HCT116 (cell line): ENCODE measurements at regions not wholly inside any gene's neighbourhood (a gene's known extent, or its start where the extent isn't known, plus 50 kb on each side); places are given as distances from the start of the nearest gene placed in this dataset.

Experiments used
- ATAC-seq: fragments of 200-7000 bp; cut with Tn5 transposase; 2 replicates; pipeline ENCODE4 v1.9.1; 2020; ENCODE audit warnings: mild to moderate bottlenecking, moderate library complexity
- BruUV-seq: library from RNA; stranded (reverse); fragments of 400-500 nt; replicated peaks from 2 replicates; lab custom pipeline; 2021; lab: Mats Ljungman, UMichigan
- CTCF ChIA-PET: fragments of 300-600 bp; sonication (Branson Sonifier 250); formaldehyde crosslinking; loops from one replicate; lab custom pipeline; 2021; ENCODE audit warnings: antibody characterized with exemption; lab: Charles Lee
- POLR2A ChIA-PET: fragments of 300-600, 350-600 bp; sonication (Branson Sonifier 250); formaldehyde crosslinking; loops from one replicate; lab custom pipeline; 2021; ENCODE audit warnings: antibody characterized with exemption; lab: Charles Lee
- RAD21 ChIA-PET, 2 experiments: fragments of 300-600 bp; sonication (Branson Sonifier 250); formaldehyde crosslinking; loops; one replicate each; lab custom pipeline; 2023; ENCODE audit warnings: low total read pairs in 2 of 2; ENCODE audit not compliant: uncharacterized antibody in 2 of 2, unreplicated experiment in 2 of 2, low non-redundant PET in 1 of 2; lab: Charles Lee
- DNase-seq: peaks from one replicate; pipeline ENCODE4 v3.0.0-alpha.2; 2010; ENCODE audit warnings: low read depth, low spot score
- H2AFZ ChIP-seq: fragments of 200-600 bp; shearing (Covaris generic), sonication (generic); 2 replicates; pipeline ENCODE4 v1.6.1; 2017; ENCODE audit warnings: low read depth, mixed run types, mixed read lengths, antibody characterized with exemption, low read length; ENCODE audit not compliant: poor library complexity, severe bottlenecking
- H3K27ac ChIP-seq: 2 replicates; pipeline ENCODE4 v1.5.1; 2012; ENCODE audit warnings: low read depth, low read length
- H3K27me3 ChIP-seq: fragments of 200-600 bp; sonication (generic); 2 replicates; pipeline ENCODE4 v1.6.1; 2016; ENCODE audit warnings: mixed run types, low read length, mixed read lengths; ENCODE audit not compliant: insufficient read depth
- H3K36me3 ChIP-seq, 2 experiments: fragments of 200-500 bp in 1 of 2; fragments of 200-600 bp in 1 of 2; sonication (Bioruptor generic) in 1 of 2; sonication (generic) in 1 of 2; 2 replicates each; pipeline versions ENCODE4 v1.5.1 to v1.6.1; 2014 to 2016; ENCODE audit warnings: low read length in 2 of 2, inconsistent platforms in 1 of 2, mixed read lengths in 1 of 2, mixed run types in 1 of 2; ENCODE audit not compliant: insufficient read depth in 2 of 2, control insufficient read depth in 1 of 2
- H3K4me1 ChIP-seq, 2 experiments: fragments of 200-600 bp in 1 of 2; sonication (generic) in 1 of 2; 2 replicates each; pipeline versions ENCODE4 v1.5.1 to v1.6.1; 2012 to 2017; ENCODE audit warnings: low read length in 2 of 2, inconsistent platforms in 1 of 2, mild to moderate bottlenecking in 1 of 2, mixed read lengths in 1 of 2, mixed run types in 1 of 2, moderate library complexity in 1 of 2; ENCODE audit not compliant: insufficient read depth in 2 of 2, control insufficient read depth in 1 of 2
- H3K4me2 ChIP-seq: fragments of 200-600 bp; sonication (generic); 2 replicates; pipeline ENCODE4 v1.6.1; 2017; ENCODE audit warnings: mixed run types, low read length, mixed read lengths
- H3K4me3 ChIP-seq, 2 experiments: fragments of 200-600 bp in 1 of 2; sonication (generic) in 1 of 2; replicated peaks in 1 of 2; 2 replicates each; pipeline ENCODE4 v1.5.1; 2011 to 2016; ENCODE audit warnings: low read length in 2 of 2, control low read depth in 1 of 2, low read depth in 1 of 2, mild to moderate bottlenecking in 1 of 2, mixed read lengths in 1 of 2, mixed run types in 1 of 2
- H3K79me2 ChIP-seq: fragments of 200-600 bp; sonication (generic); 2 replicates; pipeline ENCODE4 v1.6.1; 2017; ENCODE audit warnings: mild to moderate bottlenecking, mixed run types, low read length, moderate library complexity, mixed read lengths; ENCODE audit not compliant: insufficient read depth
- H3K9ac ChIP-seq: fragments of 200-600 bp; sonication (generic); 2 replicates; pipeline ENCODE4 v1.6.1; 2016; ENCODE audit warnings: low read length, mixed read lengths
- H3K9me2 ChIP-seq: fragments of 200-600 bp; sonication (generic), shearing (Covaris generic); 2 replicates; pipeline ENCODE4 v1.6.1; 2017; ENCODE audit warnings: mixed run types, mild to moderate bottlenecking, moderate library complexity; ENCODE audit not compliant: insufficient read depth
- H3K9me3 ChIP-seq, 2 experiments: fragments of 200-500 bp in 1 of 2; fragments of 200-600 bp in 1 of 2; sonication (Bioruptor generic) in 1 of 2; sonication (generic) in 1 of 2; 2 replicates each; pipeline ENCODE4 v1.6.1; 2014 to 2017; ENCODE audit warnings: low read length in 2 of 2, mixed read lengths in 2 of 2, inconsistent platforms in 1 of 2, low read depth in 1 of 2, mild to moderate bottlenecking in 1 of 2, mixed run types in 1 of 2, moderate library complexity in 1 of 2; ENCODE audit not compliant: control insufficient read depth in 1 of 2, insufficient read depth in 1 of 2
- H4K20me1 ChIP-seq: fragments of 200-600 bp; sonication (generic), shearing (Covaris generic); 2 replicates; pipeline ENCODE4 v1.6.1; 2017; ENCODE audit warnings: mixed run types, mild to moderate bottlenecking, moderate library complexity; ENCODE audit not compliant: insufficient read depth
- CBX3 ChIP-seq: IDR thresholded peaks from 2 replicates; pipeline ENCODE4 v1.6.1; 2012; ENCODE audit warnings: low read depth
- CEBPB ChIP-seq: IDR thresholded peaks from 2 replicates; pipeline ENCODE4 v1.6.1; 2012; ENCODE audit warnings: low read depth
- ELF1 ChIP-seq: IDR thresholded peaks from 2 replicates; pipeline ENCODE4 v1.6.1; 2012; ENCODE audit warnings: low read depth, borderline replicate concordance
- JUND ChIP-seq: IDR thresholded peaks from 2 replicates; pipeline ENCODE4 v1.6.1; 2012
- POLR2A ChIP-seq: IDR thresholded peaks from 2 replicates; pipeline ENCODE4 v1.7.0; 2011; ENCODE audit warnings: borderline replicate concordance; ENCODE audit not compliant: insufficient read depth, insufficient read length; ENCODE audit errors: extremely low read depth
- SIN3A ChIP-seq: IDR thresholded peaks from 2 replicates; pipeline ENCODE4 v1.6.1; 2012; ENCODE audit warnings: low read depth
- SP1 ChIP-seq: IDR thresholded peaks from 2 replicates; pipeline ENCODE4 v1.6.1; 2012; ENCODE audit warnings: low read depth
- SRF ChIP-seq: IDR thresholded peaks from 2 replicates; pipeline ENCODE4 v1.6.1; 2012; ENCODE audit warnings: low read depth
- TCF7L2 ChIP-seq: IDR thresholded peaks from 2 replicates; pipeline ENCODE4 v1.7.0; 2011; ENCODE audit warnings: borderline replicate concordance, inconsistent platforms; ENCODE audit not compliant: insufficient read depth, insufficient read length; ENCODE audit errors: extremely low read depth
- ZFX ChIP-seq: fragments of 450-650 bp; IDR thresholded peaks from 2 replicates; pipeline ENCODE4 v1.6.1; 2017
- intact Hi-C: fragments of 100-400 bp; cut with micrococcal nuclease; formaldehyde crosslinking; loops from 2 replicates; pipeline ENCODE4 v1.10.0; 2022
- TF ChIP-seq, protein P1 (sequence below): IDR thresholded peaks from 2 replicates; pipeline ENCODE4 v1.6.1; 2011; ENCODE audit warnings: mild to moderate bottlenecking, low read length, moderate library complexity; ENCODE audit not compliant: insufficient replicate concordance; ENCODE audit errors: extremely low read depth
- TF ChIP-seq, protein P2 (sequence below), 3 experiments: fragments of 200-600 bp in 1 of 3; sonication (generic) in 1 of 3; IDR thresholded peaks in 2 of 3; conservative IDR thresholded peaks in 1 of 3; 2 replicates each; pipeline ENCODE4 v1.5.1; 2012 to 2017; ENCODE audit warnings: low read depth in 2 of 3, low read length in 2 of 3, antibody characterized with exemption in 1 of 3, borderline replicate concordance in 1 of 3, control low read depth in 1 of 3, mild to moderate bottlenecking in 1 of 3, mixed read lengths in 1 of 3, mixed run types in 1 of 3, moderate library complexity in 1 of 3; ENCODE audit not compliant: insufficient read depth in 1 of 3

DNA sequence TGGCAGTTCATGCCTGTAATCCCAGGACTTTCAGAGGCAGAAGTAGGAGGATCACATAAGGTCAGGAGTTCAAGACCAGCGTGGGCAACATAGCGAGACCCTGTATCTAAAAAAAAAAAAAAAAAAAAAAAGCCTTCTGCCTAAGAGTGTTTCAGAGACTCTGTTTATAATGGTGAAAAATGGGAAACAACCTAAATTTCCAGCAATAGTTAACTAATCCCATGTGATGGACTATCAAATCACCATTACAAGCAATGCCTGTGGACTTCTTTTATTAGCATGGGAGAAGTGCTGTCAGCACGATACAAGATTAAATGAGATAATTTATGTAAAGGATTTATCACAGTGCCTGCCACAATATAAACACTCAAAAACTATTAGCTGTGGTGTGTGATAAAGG, 67.5 kb upstream of the CUX1 start:
- Histone ChIP-seq H4K20me1 (no peaks in the 10 kb centered on the region), H3K27ac (no peak overlapping the region), H3K4me3 (no peak overlapping the region), H2AFZ (no peak overlapping the region), H3K79me2 (no peaks in the 10 kb centered on the region), H3K4me2 (no peak overlapping the region), H3K9me3 (no peaks in the 10 kb centered on the region), H3K27me3 (no peaks in the 10 kb centered on the region), H3K9me2 (no peaks in the 10 kb centered on the region), H3K4me1 (peaks cover 0 to 8% of the 10 kb centered on the region in 2 experiments; a peak in 3 of 4 replicates), H3K9ac (no peak overlapping the region), H3K36me3 (no peaks in the 10 kb centered on the region)
- TF ChIP-seq ELF1 (no peak), CEBPB (no peak), POLR2A (no peak), JUND (no peak), SIN3A (no peak), CBX3 (no peak), ZFX (no peak), SRF (no peak), SP1 (no peak), TCF7L2 (no peak)
- TF ChIP-seq, protein P1, sequence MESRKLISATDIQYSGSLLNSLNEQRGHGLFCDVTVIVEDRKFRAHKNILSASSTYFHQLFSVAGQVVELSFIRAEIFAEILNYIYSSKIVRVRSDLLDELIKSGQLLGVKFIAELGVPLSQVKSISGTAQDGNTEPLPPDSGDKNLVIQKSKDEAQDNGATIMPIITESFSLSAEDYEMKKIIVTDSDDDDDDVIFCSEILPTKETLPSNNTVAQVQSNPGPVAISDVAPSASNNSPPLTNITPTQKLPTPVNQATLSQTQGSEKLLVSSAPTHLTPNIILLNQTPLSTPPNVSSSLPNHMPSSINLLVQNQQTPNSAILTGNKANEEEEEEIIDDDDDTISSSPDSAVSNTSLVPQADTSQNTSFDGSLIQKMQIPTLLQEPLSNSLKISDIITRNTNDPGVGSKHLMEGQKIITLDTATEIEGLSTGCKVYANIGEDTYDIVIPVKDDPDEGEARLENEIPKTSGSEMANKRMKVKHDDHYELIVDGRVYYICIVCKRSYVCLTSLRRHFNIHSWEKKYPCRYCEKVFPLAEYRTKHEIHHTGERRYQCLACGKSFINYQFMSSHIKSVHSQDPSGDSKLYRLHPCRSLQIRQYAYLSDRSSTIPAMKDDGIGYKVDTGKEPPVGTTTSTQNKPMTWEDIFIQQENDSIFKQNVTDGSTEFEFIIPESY = no peak
- TF ChIP-seq, protein P2, sequence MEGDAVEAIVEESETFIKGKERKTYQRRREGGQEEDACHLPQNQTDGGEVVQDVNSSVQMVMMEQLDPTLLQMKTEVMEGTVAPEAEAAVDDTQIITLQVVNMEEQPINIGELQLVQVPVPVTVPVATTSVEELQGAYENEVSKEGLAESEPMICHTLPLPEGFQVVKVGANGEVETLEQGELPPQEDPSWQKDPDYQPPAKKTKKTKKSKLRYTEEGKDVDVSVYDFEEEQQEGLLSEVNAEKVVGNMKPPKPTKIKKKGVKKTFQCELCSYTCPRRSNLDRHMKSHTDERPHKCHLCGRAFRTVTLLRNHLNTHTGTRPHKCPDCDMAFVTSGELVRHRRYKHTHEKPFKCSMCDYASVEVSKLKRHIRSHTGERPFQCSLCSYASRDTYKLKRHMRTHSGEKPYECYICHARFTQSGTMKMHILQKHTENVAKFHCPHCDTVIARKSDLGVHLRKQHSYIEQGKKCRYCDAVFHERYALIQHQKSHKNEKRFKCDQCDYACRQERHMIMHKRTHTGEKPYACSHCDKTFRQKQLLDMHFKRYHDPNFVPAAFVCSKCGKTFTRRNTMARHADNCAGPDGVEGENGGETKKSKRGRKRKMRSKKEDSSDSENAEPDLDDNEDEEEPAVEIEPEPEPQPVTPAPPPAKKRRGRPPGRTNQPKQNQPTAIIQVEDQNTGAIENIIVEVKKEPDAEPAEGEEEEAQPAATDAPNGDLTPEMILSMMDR (IDR thresholded peaks at IDR 0.05 in 2 of 3, conservative IDR thresholded peaks at IDR 0.05 in 1 of 3; ENCODE audit: borderline replicate concordance in 1 of 3, insufficient read depth in 1 of 3, low read depth in 2 of 3, low read length in 2 of 3) = no peak
- ChIA-PET POLR2A (no interaction called here), CTCF (no interaction called here), RAD21 (no interaction called here)
- ATAC-seq (no peak), DNase-seq (no peak)
- no TSS peak for BruUV-seq
- intact Hi-C loops = no loop called here
